Mesendoderm (in vitro differentiated cells): ENCODE measurements at regions not wholly inside any gene's neighbourhood (a gene's known extent, or its start where the extent isn't known, plus 50 kb on each side); places are given as distances from the start of the nearest gene placed in this dataset.
"Not testable (repeated sequence)": the region's sequence is repeated elsewhere in the genome, so short reads cannot be mapped to it uniquely, and the experiment has no call there.

ENCODE experiments used
- DNase-seq: peaks from one replicate; pipeline ENCODE4 v3.0.0; 2013
- H2AK5ac ChIP-seq: 2 replicates; pipeline ENCODE4 v1.6.1; 2013; ENCODE audit warnings: low read length, inconsistent platforms
- H2BK120ac ChIP-seq: 2 replicates; pipeline ENCODE4 v1.6.1; 2013; ENCODE audit warnings: low read depth, mild to moderate bottlenecking, low read length, moderate library complexity, mixed read lengths
- H2BK15ac ChIP-seq: replicated peaks from 2 replicates; pipeline ENCODE4 v1.6.1; 2013; ENCODE audit warnings: low read depth, mild to moderate bottlenecking, moderate library complexity
- H2BK5ac ChIP-seq: 2 replicates; pipeline ENCODE4 v1.6.1; 2013; ENCODE audit warnings: low read length, inconsistent platforms
- H3K18ac ChIP-seq: 2 replicates; pipeline ENCODE4 v1.6.1; 2013; ENCODE audit warnings: mild to moderate bottlenecking, low read length, mixed read lengths
- H3K23ac ChIP-seq: one replicate; pipeline ENCODE4 v1.6.1; 2013; ENCODE audit warnings: low read length
- H3K27ac ChIP-seq: 2 replicates; pipeline ENCODE4 v1.5.1; 2013; ENCODE audit warnings: low read depth, mild to moderate bottlenecking, inconsistent platforms, low read length, moderate library complexity
- H3K27me3 ChIP-seq: 2 replicates; pipeline ENCODE4 v1.6.1; 2013; ENCODE audit warnings: low read length, control low read depth, mild to moderate bottlenecking, inconsistent platforms; ENCODE audit not compliant: insufficient read depth, poor library complexity
- H3K36me3 ChIP-seq: 2 replicates; pipeline ENCODE4 v1.6.1; 2013; ENCODE audit warnings: low read length, inconsistent platforms; ENCODE audit not compliant: control insufficient read depth, insufficient read depth
- H3K4ac ChIP-seq: one replicate; pipeline ENCODE4 v1.6.1; 2013; ENCODE audit warnings: low read depth, mild to moderate bottlenecking, low read length, moderate library complexity
- H3K4me1 ChIP-seq: 2 replicates; pipeline ENCODE4 v1.6.1; 2013; ENCODE audit warnings: low read depth, low read length, inconsistent platforms; ENCODE audit not compliant: control insufficient read depth
- H3K4me2 ChIP-seq: 2 replicates; pipeline ENCODE4 v1.6.1; 2013; ENCODE audit warnings: low read length
- H3K4me3 ChIP-seq: 2 replicates; pipeline ENCODE4 v1.5.1; 2013; ENCODE audit warnings: mild to moderate bottlenecking, low read length
- H3K56ac ChIP-seq: one replicate; pipeline ENCODE4 v1.6.1; 2013; ENCODE audit warnings: low read length
- H3K79me1 ChIP-seq: 2 replicates; pipeline ENCODE4 v1.6.1; 2013; ENCODE audit warnings: low read length, inconsistent platforms
- H3K79me2 ChIP-seq: 2 replicates; pipeline ENCODE4 v1.6.1; 2013; ENCODE audit warnings: mild to moderate bottlenecking, low read length; ENCODE audit not compliant: control insufficient read depth, insufficient read depth
- H3K9ac ChIP-seq: 2 replicates; pipeline ENCODE4 v1.6.1; 2013; ENCODE audit warnings: low read length, inconsistent platforms
- H4K5ac ChIP-seq: one replicate; pipeline ENCODE4 v1.6.1; 2013; ENCODE audit warnings: low read length
- H4K8ac ChIP-seq: one replicate; pipeline ENCODE4 v1.6.1; 2013; ENCODE audit warnings: low read depth, mild to moderate bottlenecking, control low read depth, low read length, moderate library complexity
- WGBS: extraction: QIAGEN DNeasy Blood & Tissue Kit; methylation state at CpG from one replicate; pipeline ENCODE4 v1.1.7; 2013; ENCODE audit warnings: low lambda C conversion rate, missing lambda C conversion rate; ENCODE audit not compliant: insufficient coverage; ENCODE audit errors: extremely low coverage; 5-methylcytosine and 5-hydroxymethylcytosine counted together

DNA sequence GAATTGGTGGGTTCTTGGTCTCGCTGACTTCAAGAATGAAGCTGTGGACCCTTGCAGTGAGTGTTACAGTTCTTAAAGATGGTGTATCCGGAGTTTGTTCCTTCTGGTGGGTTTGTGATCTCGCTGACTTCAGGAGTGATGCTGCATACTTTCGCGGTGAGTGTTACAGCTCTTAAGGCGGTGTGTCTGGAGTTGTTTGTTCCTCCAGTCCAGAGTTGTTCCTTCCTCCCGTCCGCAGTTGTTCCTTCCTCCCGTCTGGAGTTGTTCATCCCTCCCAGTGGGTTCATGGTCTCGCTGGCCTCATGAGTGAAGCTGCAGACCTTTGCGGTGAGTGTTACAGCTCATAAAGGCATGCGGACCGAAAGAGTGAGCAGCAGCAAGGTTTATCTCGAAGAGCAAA, 159.6 kb upstream of the ADAMTSL1 start:
- Histone ChIP-seq H3K4ac (no peak overlapping the region), H3K9ac (no peak overlapping the region), H3K27ac (no peak overlapping the region), H2AK5ac (no peak overlapping the region), H3K4me2 (no peak overlapping the region), H4K5ac (no peak overlapping the region), H3K56ac (no peak overlapping the region), H3K79me1 (no peaks in the 10 kb centered on the region), H2BK120ac (no peak overlapping the region), H2BK5ac (no peak overlapping the region), H3K23ac (no peak overlapping the region), H2BK15ac (no peak overlapping the region), H3K79me2 (no peaks in the 10 kb centered on the region), H4K8ac (no peak overlapping the region), H3K18ac (no peak overlapping the region), H3K4me1 (no peaks in the 10 kb centered on the region), H3K4me3 (no peak overlapping the region), H3K27me3 (no peaks in the 10 kb centered on the region), H3K36me3 (no peaks in the 10 kb centered on the region)
- WGBS = no CpG with 5 or more reads among the region's 14 CpGs
- no peak for DNase-seq

DNA sequence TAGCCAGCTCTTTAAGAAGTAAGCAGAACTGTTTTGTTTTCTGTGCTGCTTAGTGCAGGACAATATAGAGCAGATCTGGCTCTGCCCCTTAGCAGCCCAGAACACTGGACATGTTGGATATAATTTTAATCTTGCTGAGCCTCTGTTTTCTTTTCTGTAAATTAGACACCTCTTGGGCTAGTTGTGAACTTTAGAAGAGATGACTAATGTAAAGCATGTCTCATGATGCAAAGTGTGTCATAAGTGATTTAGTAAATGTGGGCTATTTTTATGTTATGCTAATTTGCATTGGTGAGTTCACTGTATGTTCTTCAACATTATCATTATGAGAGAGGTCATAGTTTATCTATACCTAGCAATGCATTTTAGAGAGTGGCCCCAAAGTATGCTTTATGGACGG, 156.1 kb upstream of the ADAMTSL1 start:
- Histone ChIP-seq H3K9ac (no peak overlapping the region), H3K27ac (no peak overlapping the region), H3K4me1 (no peaks in the 10 kb centered on the region), H2AK5ac (no peak overlapping the region), H3K23ac (no peak overlapping the region), H3K36me3 (no peaks in the 10 kb centered on the region), H3K27me3 (no peaks in the 10 kb centered on the region), H3K18ac (no peak overlapping the region), H3K4ac (no peak overlapping the region), H3K4me3 (no peak overlapping the region), H4K5ac (no peak overlapping the region), H3K79me2 (no peaks in the 10 kb centered on the region), H4K8ac (no peak overlapping the region), H3K56ac (no peak overlapping the region), H3K79me1 (no peaks in the 10 kb centered on the region), H2BK5ac (no peak overlapping the region), H2BK120ac (no peak overlapping the region), H2BK15ac (no peak overlapping the region), H3K4me2 (no peak overlapping the region)
- WGBS = no CpG with 5 or more reads among the region's 1 CpG
- no peak for DNase-seq

DNA sequence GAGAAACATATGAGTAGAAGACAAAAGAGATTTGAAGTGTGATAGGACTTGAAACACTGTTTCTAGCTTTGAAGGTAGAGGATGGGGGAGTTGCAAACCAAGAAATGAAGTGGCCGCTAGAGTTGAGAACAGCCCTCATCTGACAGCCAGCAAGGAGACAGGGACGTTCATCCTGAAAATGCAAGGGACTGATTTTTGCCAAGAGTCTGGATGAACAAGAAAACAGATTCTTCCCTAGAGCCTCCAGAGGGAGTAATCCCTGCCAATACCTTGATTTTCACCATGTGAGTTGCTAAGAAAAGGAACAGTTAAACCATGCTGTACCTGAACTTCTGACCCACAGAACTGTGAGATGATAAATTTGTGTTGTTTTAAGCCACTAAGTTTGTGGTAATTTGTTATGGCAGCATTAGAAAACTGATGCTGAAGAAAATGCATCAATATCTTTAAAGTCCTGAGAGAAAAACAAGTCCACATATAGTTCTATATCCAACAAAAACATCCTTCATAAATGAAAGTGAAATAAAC, 154.0 kb upstream of the ADAMTSL1 start:
- WGBS = no CpG with 5 or more reads among the region's 2 CpGs
- H3K23ac ChIP-seq = no peak overlapping the region
- no peak overlapping the region for H2BK120ac ChIP-seq
- no peaks in the 10 kb centered on the region for H3K4me1 ChIP-seq
- no peak overlapping the region for H4K8ac ChIP-seq
- H3K27me3 ChIP-seq = no peaks in the 10 kb centered on the region
- no peak overlapping the region for H3K56ac ChIP-seq
- no peak overlapping the region for H3K27ac ChIP-seq
- no peaks in the 10 kb centered on the region for H3K79me1 ChIP-seq
- H3K79me2 ChIP-seq = no peaks in the 10 kb centered on the region
- H3K18ac ChIP-seq = no peak overlapping the region
- H3K4me2 ChIP-seq = no peak overlapping the region
- H2BK5ac ChIP-seq = no peak overlapping the region
- H2AK5ac ChIP-seq = no peak overlapping the region
- H3K9ac ChIP-seq = no peak overlapping the region
- DNase-seq = peak; percentile 25
- no peak overlapping the region for H3K4ac ChIP-seq
- H3K36me3 ChIP-seq = no peaks in the 10 kb centered on the region
- no peak overlapping the region for H2BK15ac ChIP-seq
- H4K5ac ChIP-seq = no peak overlapping the region
- H3K4me3 ChIP-seq = no peak overlapping the region

DNA sequence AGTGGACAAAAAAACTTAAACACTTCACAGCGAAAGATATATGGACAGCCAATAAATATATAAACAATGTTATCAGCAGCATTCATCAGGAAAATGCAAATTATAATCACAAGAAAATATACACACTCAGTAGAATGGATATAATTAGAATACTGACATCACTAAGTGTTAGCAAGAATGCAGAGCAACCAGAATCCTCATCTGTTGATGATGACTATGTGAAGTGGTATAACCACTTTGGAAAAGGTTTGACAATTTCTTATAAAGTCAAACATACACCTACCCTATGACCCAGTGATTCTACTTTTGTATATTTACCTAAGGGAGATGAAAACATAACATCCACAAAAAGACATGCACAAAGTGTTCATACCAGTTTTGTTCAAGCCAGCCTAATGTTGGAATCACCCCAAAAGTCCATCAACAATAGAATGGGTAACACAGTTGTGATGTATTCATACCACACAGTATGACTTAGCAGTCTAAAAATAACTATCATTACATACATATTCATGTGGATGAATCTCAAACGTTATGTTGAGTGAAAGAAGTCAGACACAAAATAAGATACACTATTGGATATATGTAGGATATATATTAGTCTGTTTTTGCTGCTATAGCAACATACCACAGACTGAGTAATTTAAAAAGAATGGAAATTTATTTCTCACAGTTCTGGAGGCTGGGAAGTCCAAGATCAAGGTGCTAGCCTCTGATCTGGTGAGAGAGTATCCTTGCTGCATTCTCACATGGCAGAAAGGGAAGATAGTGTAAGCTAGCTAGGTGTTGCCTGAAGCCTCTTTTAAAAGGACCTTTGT, 148.8 kb upstream of the ADAMTSL1 start:
- Histone ChIP-seq H3K36me3 (no peaks in the 10 kb centered on the region), H3K18ac (no peak overlapping the region), H3K9ac (no peak overlapping the region), H3K4me3 (no peak overlapping the region), H3K56ac (no peak overlapping the region), H3K4me2 (no peak overlapping the region), H2AK5ac (no peak overlapping the region), H3K23ac (no peak overlapping the region), H2BK5ac (no peak overlapping the region), H3K79me1 (no peaks in the 10 kb centered on the region), H2BK15ac (no peak overlapping the region), H3K4me1 (no peaks in the 10 kb centered on the region), H3K27ac (no peak overlapping the region), H3K4ac (no peak overlapping the region), H3K27me3 (no peaks in the 10 kb centered on the region), H4K5ac (no peak overlapping the region), H4K8ac (no peak overlapping the region), H3K79me2 (no peaks in the 10 kb centered on the region), H2BK120ac (no peak overlapping the region)
- no peak for DNase-seq
- WGBS = no CpG with 5 or more reads among the region's 2 CpGs

- H3K79me2 ChIP-seq, DNase-seq, H3K4me2 ChIP-seq, H2BK5ac ChIP-seq, H3K4ac ChIP-seq, H3K56ac ChIP-seq, H4K8ac ChIP-seq, H3K36me3 ChIP-seq, H4K5ac ChIP-seq, H3K79me1 ChIP-seq, H2BK15ac ChIP-seq, H3K4me3 ChIP-seq, H2BK120ac ChIP-seq, H3K4me1 ChIP-seq, H3K27me3 ChIP-seq, H3K27ac ChIP-seq, H3K23ac ChIP-seq, H3K18ac ChIP-seq, H3K9ac ChIP-seq, H2AK5ac ChIP-seq: not testable (repeated sequence)
- WGBS = no CpG with 5 or more reads among the region's 7 CpGs
Measured at GRCh38 chr9:18325746-18326011, 148.3 kb upstream of the ADAMTSL1 start.

GRCh38 chr9:18327121-18327520, 146.8 kb upstream of the ADAMTSL1 start:
- Histone ChIP-seq H4K5ac (no peak overlapping the region), H3K36me3 (no peaks in the 10 kb centered on the region), H3K4ac (no peak overlapping the region), H2BK120ac (no peak overlapping the region), H2BK15ac (no peak overlapping the region), H3K79me1 (no peaks in the 10 kb centered on the region), H3K56ac (no peak overlapping the region), H3K4me1 (no peaks in the 10 kb centered on the region), H3K23ac (no peak overlapping the region), H3K4me3 (no peak overlapping the region), H2AK5ac (no peak overlapping the region), H3K27me3 (no peaks in the 10 kb centered on the region), H3K4me2 (no peak overlapping the region), H2BK5ac (no peak overlapping the region), H3K9ac (no peak overlapping the region), H3K79me2 (no peaks in the 10 kb centered on the region), H3K18ac (no peak overlapping the region), H3K27ac (no peak overlapping the region), H4K8ac (no peak overlapping the region)
- no CpG with 5 or more reads among the region's 3 CpGs for WGBS
- DNase-seq = no peak
